WTC11 (cell line): ENCODE measurements at regions not wholly inside any gene's neighbourhood (a gene's known extent, or its start where the extent isn't known, plus 50 kb on each side); places are given as distances from the start of the nearest gene placed in this dataset.
A peak's percentile ranks its signal among the peaks of the same experiment; 100 is the strongest.

ENCODE experiments used
- ATAC-seq: fragments of 200-7000 bp; cut with Tn5 transposase; 2 replicates; pipeline ENCODE4 v1.10.0; 2021; ENCODE audit warnings: mild to moderate bottlenecking, moderate library complexity
- CTCF ChIA-PET: fragments of 300-600 bp; sonication (Branson Sonifier 250); formaldehyde crosslinking; loops from one replicate; lab custom pipeline; 2021; ENCODE audit warnings: antibody characterized with exemption; lab: Charles Lee
- POLR2A ChIA-PET: fragments of 350-600 bp; sonication (Branson Sonifier 250); formaldehyde crosslinking; loops from one replicate; lab custom pipeline; 2021; ENCODE audit warnings: antibody characterized with exemption; lab: Charles Lee
- DNase-seq: peaks from one replicate; pipeline ENCODE4 v3.0.0; 2021; ENCODE audit warnings: low spot score
- H3K27ac Mint-ChIP-seq: 2 replicates; pipeline ENCODE4 v1.8.0; 2021; ENCODE audit warnings: mixed read lengths
- H3K27me3 Mint-ChIP-seq: 2 replicates; pipeline ENCODE4 v1.8.0; 2021; ENCODE audit warnings: low read depth, mild to moderate bottlenecking, moderate library complexity, mixed read lengths
- H3K36me3 Mint-ChIP-seq: 2 replicates; pipeline ENCODE4 v1.8.0; 2021; ENCODE audit warnings: mixed read lengths
- H3K4me1 Mint-ChIP-seq: 2 replicates; pipeline ENCODE4 v1.8.0; 2022; ENCODE audit warnings: mixed read lengths
- H3K4me3 Mint-ChIP-seq: 2 replicates; pipeline ENCODE4 v1.8.0; 2021; ENCODE audit warnings: mild to moderate bottlenecking, moderate library complexity, mixed read lengths
- H3K9me3 Mint-ChIP-seq: 2 replicates; pipeline ENCODE4 v1.8.0; 2021; ENCODE audit warnings: mixed read lengths
- ELF4 ChIP-seq: sonication (generic); formaldehyde crosslinking; IDR thresholded peaks from 2 replicates; pipeline ENCODE4 v1.8.1; 2022; ENCODE audit warnings: low read depth, mild to moderate bottlenecking, moderate library complexity, missing genetic modification reagents
- GABPB1 ChIP-seq: sonication (generic); formaldehyde crosslinking; IDR thresholded peaks from 2 replicates; pipeline ENCODE4 v1.8.1; 2023; ENCODE audit warnings: mild to moderate bottlenecking, missing genetic modification reagents
- MYBL2 ChIP-seq: sonication (generic); formaldehyde crosslinking; IDR thresholded peaks from 2 replicates; pipeline ENCODE4 v1.8.1; 2023; ENCODE audit warnings: mild to moderate bottlenecking, moderate library complexity, missing genetic modification reagents
- NFE2L1 ChIP-seq: sonication (generic); formaldehyde crosslinking; IDR thresholded peaks from 2 replicates; pipeline ENCODE4 v1.8.1; 2023; ENCODE audit warnings: missing genetic modification reagents
- NFYB ChIP-seq: sonication (generic); formaldehyde crosslinking; conservative IDR thresholded peaks from 2 replicates; pipeline ENCODE4 v1.8.0; 2022; ENCODE audit warnings: low read depth, missing genetic modification reagents
- RORB ChIP-seq: fragments of 250-450 bp; sonication (Bioruptor Pico); IDR thresholded peaks from 2 replicates; pipeline ENCODE4 v1.9.0; 2021; ENCODE audit warnings: mild to moderate bottlenecking
- SMAD4 ChIP-seq: sonication (generic); formaldehyde crosslinking; IDR thresholded peaks from 2 replicates; pipeline ENCODE4 v1.8.0; 2022; ENCODE audit warnings: mild to moderate bottlenecking, missing genetic modification reagents
- ZBTB21 ChIP-seq: sonication (generic); formaldehyde crosslinking; IDR thresholded peaks from 2 replicates; pipeline ENCODE4 v1.8.1; 2023; ENCODE audit warnings: mild to moderate bottlenecking, missing genetic modification reagents, borderline replicate concordance
- ZNF263 ChIP-seq: sonication (generic); formaldehyde crosslinking; IDR thresholded peaks from 2 replicates; pipeline ENCODE4 v1.8.1; 2022; ENCODE audit warnings: low read depth, mild to moderate bottlenecking, moderate library complexity, missing genetic modification reagents
- ZNF416 ChIP-seq: fragments of 250-450 bp; sonication (Bioruptor Pico); IDR thresholded peaks from 2 replicates; pipeline ENCODE4 v1.9.0; 2021; ENCODE audit warnings: mild to moderate bottlenecking, inconsistent platforms
- ZNF671 ChIP-seq: fragments of 250-450 bp; sonication (Bioruptor Pico); IDR thresholded peaks from 2 replicates; pipeline ENCODE4 v1.8.0; 2021; ENCODE audit warnings: mild to moderate bottlenecking
- TF ChIP-seq, protein P1 (sequence below): sonication (generic); formaldehyde crosslinking; IDR thresholded peaks from 2 replicates; pipeline ENCODE4 v1.8.1; 2023; ENCODE audit warnings: mild to moderate bottlenecking, missing genetic modification reagents
- TF ChIP-seq, protein P2 (sequence below): sonication (generic); formaldehyde crosslinking; IDR thresholded peaks from 2 replicates; pipeline ENCODE4 v1.8.1; 2023; ENCODE audit warnings: mild to moderate bottlenecking, missing genetic modification reagents, moderate library complexity
- TF ChIP-seq, protein P3 (sequence below): sonication (generic); formaldehyde crosslinking; IDR thresholded peaks from 2 replicates; pipeline ENCODE4 v1.8.1; 2022; ENCODE audit warnings: mild to moderate bottlenecking, missing genetic modification reagents, moderate library complexity, borderline replicate concordance
- TF ChIP-seq, protein P4 (sequence below): fragments of 200-600 bp; IDR thresholded peaks from 2 replicates; pipeline ENCODE4 v1.8.0; 2022; ENCODE audit warnings: antibody characterized with exemption
- TF ChIP-seq, protein P5 (sequence below): sonication (generic); formaldehyde crosslinking; IDR thresholded peaks from 2 replicates; pipeline ENCODE4 v1.8.0; 2022; ENCODE audit warnings: mild to moderate bottlenecking, missing genetic modification reagents
- TF ChIP-seq, protein P6 (sequence below): sonication (generic); formaldehyde crosslinking; IDR thresholded peaks from 2 replicates; pipeline ENCODE4 v1.8.0; 2023; ENCODE audit warnings: missing genetic modification reagents, mild to moderate bottlenecking, borderline replicate concordance

DNA sequence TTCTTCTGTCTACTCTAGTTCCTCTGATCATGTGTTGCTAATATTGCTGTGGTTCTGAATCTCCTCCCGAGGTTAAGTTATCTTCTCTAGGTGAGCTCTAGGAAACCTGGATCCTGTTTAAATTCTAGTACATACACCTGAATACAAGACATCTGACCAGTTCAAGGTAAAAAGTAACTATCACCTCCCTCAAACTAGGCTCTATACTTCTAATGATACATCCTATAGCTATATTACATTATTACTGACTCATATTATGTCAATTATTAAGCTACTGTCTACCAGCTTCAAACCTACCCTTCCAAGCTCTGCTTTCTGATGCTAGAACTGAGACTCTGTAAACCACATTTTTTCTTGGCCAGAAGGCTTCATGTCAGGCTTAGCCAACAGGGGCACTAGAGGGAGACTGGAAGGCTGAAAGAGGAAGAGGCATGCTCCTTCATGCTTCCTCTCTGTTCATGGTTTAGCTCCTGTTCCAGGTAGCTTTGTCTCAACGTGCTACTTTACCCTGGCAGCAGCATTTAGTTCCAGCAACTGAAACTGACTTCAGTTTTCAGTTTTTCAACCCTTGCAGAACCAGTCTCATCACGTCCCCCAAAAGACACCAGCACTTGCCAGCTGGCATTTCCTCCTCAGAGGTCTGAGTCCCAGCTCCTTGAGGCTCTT lies 148.4 kb upstream of the TOP1 start:
- H3K36me3 Mint-ChIP-seq: peaks cover 4% of the 10 kb centered on the region
- H3K27me3 Mint-ChIP-seq: no peaks in the 10 kb centered on the region; the same call in 1 of the 2 replicates
- H3K4me1 Mint-ChIP-seq: peaks cover 6% of the 10 kb centered on the region; the same call in 1 of the 2 replicates
- H3K4me3 Mint-ChIP-seq: no peak overlapping the region
- peaks cover 19% of the 10 kb centered on the region for H3K9me3 Mint-ChIP-seq
- H3K27ac Mint-ChIP-seq: no peak overlapping the region
- ATAC-seq (peak; percentile 50), DNase-seq (no peak)
- POLR2A ChIA-PET: no interaction called here
- TF ChIP-seq, protein P1, sequence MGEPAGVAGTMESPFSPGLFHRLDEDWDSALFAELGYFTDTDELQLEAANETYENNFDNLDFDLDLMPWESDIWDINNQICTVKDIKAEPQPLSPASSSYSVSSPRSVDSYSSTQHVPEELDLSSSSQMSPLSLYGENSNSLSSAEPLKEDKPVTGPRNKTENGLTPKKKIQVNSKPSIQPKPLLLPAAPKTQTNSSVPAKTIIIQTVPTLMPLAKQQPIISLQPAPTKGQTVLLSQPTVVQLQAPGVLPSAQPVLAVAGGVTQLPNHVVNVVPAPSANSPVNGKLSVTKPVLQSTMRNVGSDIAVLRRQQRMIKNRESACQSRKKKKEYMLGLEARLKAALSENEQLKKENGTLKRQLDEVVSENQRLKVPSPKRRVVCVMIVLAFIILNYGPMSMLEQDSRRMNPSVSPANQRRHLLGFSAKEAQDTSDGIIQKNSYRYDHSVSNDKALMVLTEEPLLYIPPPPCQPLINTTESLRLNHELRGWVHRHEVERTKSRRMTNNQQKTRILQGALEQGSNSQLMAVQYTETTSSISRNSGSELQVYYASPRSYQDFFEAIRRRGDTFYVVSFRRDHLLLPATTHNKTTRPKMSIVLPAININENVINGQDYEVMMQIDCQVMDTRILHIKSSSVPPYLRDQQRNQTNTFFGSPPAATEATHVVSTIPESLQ (CRISPR knock-in tag): no peak
- no peak for TF ChIP-seq SMAD4 (CRISPR knock-in tag)
- TF ChIP-seq, protein P2, sequence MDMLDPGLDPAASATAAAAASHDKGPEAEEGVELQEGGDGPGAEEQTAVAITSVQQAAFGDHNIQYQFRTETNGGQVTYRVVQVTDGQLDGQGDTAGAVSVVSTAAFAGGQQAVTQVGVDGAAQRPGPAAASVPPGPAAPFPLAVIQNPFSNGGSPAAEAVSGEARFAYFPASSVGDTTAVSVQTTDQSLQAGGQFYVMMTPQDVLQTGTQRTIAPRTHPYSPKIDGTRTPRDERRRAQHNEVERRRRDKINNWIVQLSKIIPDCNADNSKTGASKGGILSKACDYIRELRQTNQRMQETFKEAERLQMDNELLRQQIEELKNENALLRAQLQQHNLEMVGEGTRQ (CRISPR knock-in tag): no peak
- TF ChIP-seq, protein P3, sequence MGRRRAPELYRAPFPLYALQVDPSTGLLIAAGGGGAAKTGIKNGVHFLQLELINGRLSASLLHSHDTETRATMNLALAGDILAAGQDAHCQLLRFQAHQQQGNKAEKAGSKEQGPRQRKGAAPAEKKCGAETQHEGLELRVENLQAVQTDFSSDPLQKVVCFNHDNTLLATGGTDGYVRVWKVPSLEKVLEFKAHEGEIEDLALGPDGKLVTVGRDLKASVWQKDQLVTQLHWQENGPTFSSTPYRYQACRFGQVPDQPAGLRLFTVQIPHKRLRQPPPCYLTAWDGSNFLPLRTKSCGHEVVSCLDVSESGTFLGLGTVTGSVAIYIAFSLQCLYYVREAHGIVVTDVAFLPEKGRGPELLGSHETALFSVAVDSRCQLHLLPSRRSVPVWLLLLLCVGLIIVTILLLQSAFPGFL (CRISPR knock-in tag): no peak
- no peak for TF ChIP-seq MYBL2 (CRISPR knock-in tag)
- TF ChIP-seq, protein P4, sequence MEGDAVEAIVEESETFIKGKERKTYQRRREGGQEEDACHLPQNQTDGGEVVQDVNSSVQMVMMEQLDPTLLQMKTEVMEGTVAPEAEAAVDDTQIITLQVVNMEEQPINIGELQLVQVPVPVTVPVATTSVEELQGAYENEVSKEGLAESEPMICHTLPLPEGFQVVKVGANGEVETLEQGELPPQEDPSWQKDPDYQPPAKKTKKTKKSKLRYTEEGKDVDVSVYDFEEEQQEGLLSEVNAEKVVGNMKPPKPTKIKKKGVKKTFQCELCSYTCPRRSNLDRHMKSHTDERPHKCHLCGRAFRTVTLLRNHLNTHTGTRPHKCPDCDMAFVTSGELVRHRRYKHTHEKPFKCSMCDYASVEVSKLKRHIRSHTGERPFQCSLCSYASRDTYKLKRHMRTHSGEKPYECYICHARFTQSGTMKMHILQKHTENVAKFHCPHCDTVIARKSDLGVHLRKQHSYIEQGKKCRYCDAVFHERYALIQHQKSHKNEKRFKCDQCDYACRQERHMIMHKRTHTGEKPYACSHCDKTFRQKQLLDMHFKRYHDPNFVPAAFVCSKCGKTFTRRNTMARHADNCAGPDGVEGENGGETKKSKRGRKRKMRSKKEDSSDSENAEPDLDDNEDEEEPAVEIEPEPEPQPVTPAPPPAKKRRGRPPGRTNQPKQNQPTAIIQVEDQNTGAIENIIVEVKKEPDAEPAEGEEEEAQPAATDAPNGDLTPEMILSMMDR: no peak
- no peak for TF ChIP-seq NFYB (CRISPR knock-in tag)
- TF ChIP-seq ZNF671 (CRISPR knock-in tag): no peak
- no peak for TF ChIP-seq NFE2L1
- TF ChIP-seq GABPB1 (CRISPR knock-in tag): no peak
- TF ChIP-seq, protein P5, sequence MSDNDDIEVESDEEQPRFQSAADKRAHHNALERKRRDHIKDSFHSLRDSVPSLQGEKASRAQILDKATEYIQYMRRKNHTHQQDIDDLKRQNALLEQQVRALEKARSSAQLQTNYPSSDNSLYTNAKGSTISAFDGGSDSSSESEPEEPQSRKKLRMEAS (CRISPR knock-in tag): no peak
- TF ChIP-seq ELF4 (CRISPR knock-in tag): no peak
- CTCF ChIA-PET: interaction anchor here (0.7 to 2.5 kb wide), 8 partner anchors 43 to 180 kb away, joined by 3 to 8 read pairs (median 4); no protein-coding TSS in a partner anchor

DNA sequence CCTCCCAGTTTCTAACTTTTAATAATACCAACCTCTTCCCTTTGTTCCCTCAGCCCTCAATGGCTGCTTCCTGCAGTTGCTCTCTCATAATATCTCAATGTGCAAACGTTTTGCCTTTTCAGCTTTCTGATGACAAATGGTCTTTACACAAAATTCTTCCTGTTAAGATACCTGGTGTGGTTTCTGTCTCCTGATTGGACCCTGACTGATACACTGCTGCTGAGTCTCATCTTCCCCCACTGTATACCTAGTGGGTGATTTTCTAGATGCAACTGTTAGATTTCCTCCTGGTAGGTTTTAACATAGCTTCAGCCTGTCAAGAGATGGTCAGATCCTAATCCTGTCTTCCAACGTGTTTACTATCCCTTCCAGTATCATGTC lies 147.9 kb upstream of the TOP1 start:
- TF ChIP-seq ZNF416 (CRISPR knock-in tag): no peak
- TF ChIP-seq, all 79 proteins: peak for 0
- Mint-ChIP-seq H3K27me3 (no peaks in the 10 kb centered on the region; the same call in 1 of the 2 replicates), H3K4me1 (peaks cover 6% of the 10 kb centered on the region; the same call in 1 of the 2 replicates), H3K9me3 (peaks cover 19% of the 10 kb centered on the region), H3K36me3 (peaks cover 4% of the 10 kb centered on the region), H3K27ac (no peak overlapping the region), H3K4me3 (no peak overlapping the region)
- DNase-seq (no peak), ATAC-seq (no peak)
- POLR2A ChIA-PET: no interaction called here
- CTCF ChIA-PET: interaction anchor here (1.4 to 2.5 kb wide), 5 partner anchors 44 to 140 kb away, joined by 3 to 8 read pairs (median 7); no protein-coding TSS in a partner anchor

DNA sequence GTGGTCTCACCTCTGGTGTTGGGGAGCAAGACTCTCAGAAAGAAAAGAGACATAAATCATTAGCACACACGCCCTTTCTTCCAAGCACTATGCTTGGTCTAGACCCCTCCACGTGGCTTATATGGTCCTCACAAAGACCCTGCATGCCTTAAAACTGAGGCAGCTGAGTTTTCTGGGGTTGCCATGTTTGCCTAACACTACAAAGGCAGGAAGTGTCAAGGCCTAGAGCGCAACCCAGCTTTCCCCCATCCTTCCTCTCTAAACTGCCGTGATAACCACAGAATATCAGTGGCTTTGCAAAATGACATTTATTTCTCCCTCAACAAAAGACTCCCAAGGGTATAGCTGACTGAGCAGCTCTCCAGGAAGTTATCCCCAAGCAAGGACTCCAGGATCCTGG lies 146.5 kb upstream of the TOP1 start:
- no peak overlapping the region for H3K4me3 Mint-ChIP-seq
- H3K27me3 Mint-ChIP-seq: no peaks in the 10 kb centered on the region; the same call in 1 of the 2 replicates
- H3K27ac Mint-ChIP-seq: no peak overlapping the region
- H3K36me3 Mint-ChIP-seq: peaks cover 4% of the 10 kb centered on the region
- no peak for DNase-seq
- peaks cover 6% of the 10 kb centered on the region; the same call in 1 of the 2 replicates for H3K4me1 Mint-ChIP-seq
- CTCF ChIA-PET: interaction anchor here (0.6 kb wide), 1 partner anchor 80 kb away, joined by 3 read pairs; no protein-coding TSS in a partner anchor
- peaks cover 19% of the 10 kb centered on the region for H3K9me3 Mint-ChIP-seq
- no peak for ATAC-seq
- TF ChIP-seq ZBTB21 (no peak), ZNF263 (no peak), RORB (CRISPR knock-in tag) (no peak), SMAD4 (CRISPR knock-in tag) (no peak)
- TF ChIP-seq, protein P6, sequence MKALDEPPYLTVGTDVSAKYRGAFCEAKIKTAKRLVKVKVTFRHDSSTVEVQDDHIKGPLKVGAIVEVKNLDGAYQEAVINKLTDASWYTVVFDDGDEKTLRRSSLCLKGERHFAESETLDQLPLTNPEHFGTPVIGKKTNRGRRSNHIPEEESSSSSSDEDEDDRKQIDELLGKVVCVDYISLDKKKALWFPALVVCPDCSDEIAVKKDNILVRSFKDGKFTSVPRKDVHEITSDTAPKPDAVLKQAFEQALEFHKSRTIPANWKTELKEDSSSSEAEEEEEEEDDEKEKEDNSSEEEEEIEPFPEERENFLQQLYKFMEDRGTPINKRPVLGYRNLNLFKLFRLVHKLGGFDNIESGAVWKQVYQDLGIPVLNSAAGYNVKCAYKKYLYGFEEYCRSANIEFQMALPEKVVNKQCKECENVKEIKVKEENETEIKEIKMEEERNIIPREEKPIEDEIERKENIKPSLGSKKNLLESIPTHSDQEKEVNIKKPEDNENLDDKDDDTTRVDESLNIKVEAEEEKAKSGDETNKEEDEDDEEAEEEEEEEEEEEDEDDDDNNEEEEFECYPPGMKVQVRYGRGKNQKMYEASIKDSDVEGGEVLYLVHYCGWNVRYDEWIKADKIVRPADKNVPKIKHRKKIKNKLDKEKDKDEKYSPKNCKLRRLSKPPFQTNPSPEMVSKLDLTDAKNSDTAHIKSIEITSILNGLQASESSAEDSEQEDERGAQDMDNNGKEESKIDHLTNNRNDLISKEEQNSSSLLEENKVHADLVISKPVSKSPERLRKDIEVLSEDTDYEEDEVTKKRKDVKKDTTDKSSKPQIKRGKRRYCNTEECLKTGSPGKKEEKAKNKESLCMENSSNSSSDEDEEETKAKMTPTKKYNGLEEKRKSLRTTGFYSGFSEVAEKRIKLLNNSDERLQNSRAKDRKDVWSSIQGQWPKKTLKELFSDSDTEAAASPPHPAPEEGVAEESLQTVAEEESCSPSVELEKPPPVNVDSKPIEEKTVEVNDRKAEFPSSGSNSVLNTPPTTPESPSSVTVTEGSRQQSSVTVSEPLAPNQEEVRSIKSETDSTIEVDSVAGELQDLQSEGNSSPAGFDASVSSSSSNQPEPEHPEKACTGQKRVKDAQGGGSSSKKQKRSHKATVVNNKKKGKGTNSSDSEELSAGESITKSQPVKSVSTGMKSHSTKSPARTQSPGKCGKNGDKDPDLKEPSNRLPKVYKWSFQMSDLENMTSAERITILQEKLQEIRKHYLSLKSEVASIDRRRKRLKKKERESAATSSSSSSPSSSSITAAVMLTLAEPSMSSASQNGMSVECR (CRISPR knock-in tag): no peak
- POLR2A ChIA-PET: no interaction called here
